ENCODE measurements at regions not wholly inside any gene's neighbourhood (a gene's known extent, or its start where the extent isn't known, plus 50 kb on each side); places are given as distances from the start of the nearest gene placed in this dataset.

- TF ChIP-seq CTCF (IDR thresholded peaks at IDR 0.05): no peak
- TF ChIP-seq, protein P1, sequence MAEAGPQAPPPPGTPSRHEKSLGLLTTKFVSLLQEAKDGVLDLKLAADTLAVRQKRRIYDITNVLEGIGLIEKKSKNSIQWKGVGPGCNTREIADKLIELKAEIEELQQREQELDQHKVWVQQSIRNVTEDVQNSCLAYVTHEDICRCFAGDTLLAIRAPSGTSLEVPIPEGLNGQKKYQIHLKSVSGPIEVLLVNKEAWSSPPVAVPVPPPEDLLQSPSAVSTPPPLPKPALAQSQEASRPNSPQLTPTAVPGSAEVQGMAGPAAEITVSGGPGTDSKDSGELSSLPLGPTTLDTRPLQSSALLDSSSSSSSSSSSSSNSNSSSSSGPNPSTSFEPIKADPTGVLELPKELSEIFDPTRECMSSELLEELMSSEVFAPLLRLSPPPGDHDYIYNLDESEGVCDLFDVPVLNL (CRISPR knock-in tag; IDR thresholded peaks at IDR 0.05; ENCODE audit: borderline replicate concordance, low read depth): no peak
- TF ChIP-seq, protein P2, sequence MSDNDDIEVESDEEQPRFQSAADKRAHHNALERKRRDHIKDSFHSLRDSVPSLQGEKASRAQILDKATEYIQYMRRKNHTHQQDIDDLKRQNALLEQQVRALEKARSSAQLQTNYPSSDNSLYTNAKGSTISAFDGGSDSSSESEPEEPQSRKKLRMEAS (CRISPR knock-in tag; IDR thresholded peaks at IDR 0.05): no peak
- TF ChIP-seq, protein P3, sequence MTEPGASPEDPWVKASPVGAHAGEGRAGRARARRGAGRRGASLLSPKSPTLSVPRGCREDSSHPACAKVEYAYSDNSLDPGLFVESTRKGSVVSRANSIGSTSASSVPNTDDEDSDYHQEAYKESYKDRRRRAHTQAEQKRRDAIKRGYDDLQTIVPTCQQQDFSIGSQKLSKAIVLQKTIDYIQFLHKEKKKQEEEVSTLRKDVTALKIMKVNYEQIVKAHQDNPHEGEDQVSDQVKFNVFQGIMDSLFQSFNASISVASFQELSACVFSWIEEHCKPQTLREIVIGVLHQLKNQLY (CRISPR knock-in tag; IDR thresholded peaks at IDR 0.05): no peak
- no peak for TF ChIP-seq TP53 (CRISPR knock-in tag; IDR thresholded peaks at IDR 0.05)
- TF ChIP-seq, protein P4, sequence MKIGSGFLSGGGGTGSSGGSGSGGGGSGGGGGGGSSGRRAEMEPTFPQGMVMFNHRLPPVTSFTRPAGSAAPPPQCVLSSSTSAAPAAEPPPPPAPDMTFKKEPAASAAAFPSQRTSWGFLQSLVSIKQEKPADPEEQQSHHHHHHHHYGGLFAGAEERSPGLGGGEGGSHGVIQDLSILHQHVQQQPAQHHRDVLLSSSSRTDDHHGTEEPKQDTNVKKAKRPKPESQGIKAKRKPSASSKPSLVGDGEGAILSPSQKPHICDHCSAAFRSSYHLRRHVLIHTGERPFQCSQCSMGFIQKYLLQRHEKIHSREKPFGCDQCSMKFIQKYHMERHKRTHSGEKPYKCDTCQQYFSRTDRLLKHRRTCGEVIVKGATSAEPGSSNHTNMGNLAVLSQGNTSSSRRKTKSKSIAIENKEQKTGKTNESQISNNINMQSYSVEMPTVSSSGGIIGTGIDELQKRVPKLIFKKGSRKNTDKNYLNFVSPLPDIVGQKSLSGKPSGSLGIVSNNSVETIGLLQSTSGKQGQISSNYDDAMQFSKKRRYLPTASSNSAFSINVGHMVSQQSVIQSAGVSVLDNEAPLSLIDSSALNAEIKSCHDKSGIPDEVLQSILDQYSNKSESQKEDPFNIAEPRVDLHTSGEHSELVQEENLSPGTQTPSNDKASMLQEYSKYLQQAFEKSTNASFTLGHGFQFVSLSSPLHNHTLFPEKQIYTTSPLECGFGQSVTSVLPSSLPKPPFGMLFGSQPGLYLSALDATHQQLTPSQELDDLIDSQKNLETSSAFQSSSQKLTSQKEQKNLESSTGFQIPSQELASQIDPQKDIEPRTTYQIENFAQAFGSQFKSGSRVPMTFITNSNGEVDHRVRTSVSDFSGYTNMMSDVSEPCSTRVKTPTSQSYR (CRISPR knock-in tag; IDR thresholded peaks at IDR 0.05): no peak
- TF ChIP-seq PRDM15 (CRISPR knock-in tag; IDR thresholded peaks at IDR 0.05): no peak
Observed at GRCh38 chr5:114657342-114658130, 295.7 kb downstream of the KCNN2 start.
